Peyer's patch (tissue), 4 donors: ENCODE measurements at regions not wholly inside any gene's neighbourhood (a gene's known extent, or its start where the extent isn't known, plus 50 kb on each side); places are given as distances from the start of the nearest gene placed in this dataset.
A peak's percentile ranks its signal among the peaks of the same experiment; 100 is the strongest.
"Not testable (repeated sequence)": the region's sequence is repeated elsewhere in the genome, so short reads cannot be mapped to it uniquely, and the experiment has no call there.

Experiments used
- DNase-seq, 3 donors: peaks; one replicate each; pipeline ENCODE4 v3.0.0-alpha.2; 2017 to 2019
- H3K27ac ChIP-seq, 4 donors: fragments of 200-600 bp; sonication (generic); one replicate each; pipeline ENCODE4 v1.5.1; 2016 to 2019
- H3K27me3 ChIP-seq, 2 donors: fragments of 200-600 bp; sonication (generic); one replicate each; pipeline ENCODE4 v1.5.1; 2019
- H3K36me3 ChIP-seq, 3 donors: fragments of 200-600 bp; sonication (generic); one replicate each; pipeline ENCODE4 v1.5.1; 2016 to 2019
- H3K4me1 ChIP-seq, 4 donors: fragments of 200-600 bp; sonication (generic); one replicate each; pipeline ENCODE4 v1.5.1; 2016 to 2019
- H3K4me3 ChIP-seq, 4 donors: fragments of 200-600 bp; sonication (generic); 1 replicate in 3 of 4; 2 replicates in 1 of 4; pipeline ENCODE4 v1.5.1; 2016 to 2019; ENCODE audit warnings: mild to moderate bottlenecking in 1 of 4
- H3K9me3 ChIP-seq, 4 donors: fragments of 200-600 bp; sonication (generic); one replicate each; pipeline ENCODE4 v1.5.1; 2016 to 2019; ENCODE audit warnings: mild to moderate bottlenecking in 1 of 4
- CTCF ChIP-seq, 6 experiments: fragments of 450-650 bp in 4 of 6; fragments of 200-600 bp in 2 of 6; sonication (generic) in 1 of 6; IDR thresholded peaks; one replicate each; pipeline ENCODE4 v1.5.1; 2017 to 2019; ENCODE audit warnings: antibody characterized with exemption in 6 of 6, mild to moderate bottlenecking in 3 of 6, moderate library complexity in 1 of 6
- POLR2A ChIP-seq, 2 donors: fragments of 450-650 bp; IDR thresholded peaks; one replicate each; pipeline ENCODE4 v1.5.1; 2017; ENCODE audit warnings: antibody characterized with exemption in 2 of 2, mild to moderate bottlenecking in 2 of 2, moderate library complexity in 2 of 2

GRCh38 chr1:232859216-232859615 is 54.0 kb downstream of the MAP10 start:
- no peaks in the 10 kb centered on the region for H3K4me1 ChIP-seq
- no peak overlapping the region for H3K27ac ChIP-seq
- TF ChIP-seq CTCF (IDR thresholded peaks at IDR 0.05) (no peak), POLR2A (IDR thresholded peaks at IDR 0.05) (no peak)
- H3K9me3 ChIP-seq, result no peaks in the 10 kb centered on the region
- no peak overlapping the region for H3K4me3 ChIP-seq
- no peaks in the 10 kb centered on the region for H3K27me3 ChIP-seq
- H3K36me3 ChIP-seq, result no peaks in the 10 kb centered on the region
- DNase-seq, result no peak

- no peak for TF ChIP-seq CTCF (IDR thresholded peaks at IDR 0.05)
- no peak for TF ChIP-seq POLR2A (IDR thresholded peaks at IDR 0.05)
- H3K27me3 ChIP-seq, result no peaks in the 10 kb centered on the region
- no peaks in the 10 kb centered on the region for H3K4me1 ChIP-seq
- H3K9me3 ChIP-seq, result no peaks in the 10 kb centered on the region
- no peak for DNase-seq
- H3K36me3 ChIP-seq, result no peaks in the 10 kb centered on the region
- no peak overlapping the region for H3K4me3 ChIP-seq
- no peak overlapping the region for H3K27ac ChIP-seq
Observed at GRCh38 chr1:232861107-232861506, 55.9 kb downstream of the MAP10 start.

DNA sequence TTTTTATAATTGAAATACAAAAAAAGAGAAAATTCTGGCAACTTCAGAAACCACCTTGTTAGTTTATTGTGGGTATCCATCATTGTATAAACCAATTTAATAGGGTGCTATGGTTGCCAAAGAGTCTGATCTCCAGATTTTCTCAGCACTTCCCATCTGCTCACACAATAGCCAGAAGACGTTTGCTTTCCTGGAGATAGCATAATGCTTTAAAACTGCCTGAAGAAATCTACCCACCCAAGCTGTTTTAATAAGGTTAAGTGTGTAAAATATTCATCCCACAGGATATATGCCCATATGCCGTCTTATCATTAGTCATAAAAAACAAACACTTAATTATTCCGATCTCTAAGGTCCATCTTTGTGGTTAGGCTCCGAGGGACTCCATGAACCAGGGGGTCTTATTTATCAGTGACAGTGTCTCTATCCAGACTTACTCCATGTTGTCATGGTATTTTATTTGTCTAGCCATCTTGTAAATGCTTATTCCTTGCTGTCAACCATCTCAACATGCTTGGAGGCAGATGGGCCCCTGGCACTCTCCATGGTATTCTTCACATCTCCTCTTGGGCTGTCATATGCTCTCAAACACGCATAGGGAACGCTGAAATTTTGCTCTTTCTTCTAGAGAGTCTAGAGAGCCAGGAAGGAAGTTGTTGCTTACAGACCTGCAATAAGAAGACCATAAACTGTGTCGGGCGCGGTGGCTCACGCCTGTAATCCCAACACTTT is 58.5 kb downstream of the MAP10 start:
- DNase-seq, result no peak
- Histone ChIP-seq H3K4me1 (no peaks in the 10 kb centered on the region), H3K27me3 (no peaks in the 10 kb centered on the region), H3K4me3 (no peak overlapping the region), H3K9me3 (no peaks in the 10 kb centered on the region), H3K36me3 (no peaks in the 10 kb centered on the region), H3K27ac (no peak overlapping the region)
- TF ChIP-seq POLR2A (IDR thresholded peaks at IDR 0.05) (no peak), CTCF (IDR thresholded peaks at IDR 0.05) (no peak)

- no peaks in the 10 kb centered on the region for H3K36me3 ChIP-seq
- no peaks in the 10 kb centered on the region for H3K4me1 ChIP-seq
- H3K9me3 ChIP-seq, result no peaks in the 10 kb centered on the region
- no peak overlapping the region for H3K27ac ChIP-seq
- TF ChIP-seq CTCF (IDR thresholded peaks at IDR 0.05) (no peak), POLR2A (IDR thresholded peaks at IDR 0.05) (no peak)
- no peak overlapping the region for H3K4me3 ChIP-seq
- no peaks in the 10 kb centered on the region for H3K27me3 ChIP-seq
- DNase-seq, result no peak
Observed at GRCh38 chr1:232865102-232865931, 60.1 kb downstream of the MAP10 start.

DNA sequence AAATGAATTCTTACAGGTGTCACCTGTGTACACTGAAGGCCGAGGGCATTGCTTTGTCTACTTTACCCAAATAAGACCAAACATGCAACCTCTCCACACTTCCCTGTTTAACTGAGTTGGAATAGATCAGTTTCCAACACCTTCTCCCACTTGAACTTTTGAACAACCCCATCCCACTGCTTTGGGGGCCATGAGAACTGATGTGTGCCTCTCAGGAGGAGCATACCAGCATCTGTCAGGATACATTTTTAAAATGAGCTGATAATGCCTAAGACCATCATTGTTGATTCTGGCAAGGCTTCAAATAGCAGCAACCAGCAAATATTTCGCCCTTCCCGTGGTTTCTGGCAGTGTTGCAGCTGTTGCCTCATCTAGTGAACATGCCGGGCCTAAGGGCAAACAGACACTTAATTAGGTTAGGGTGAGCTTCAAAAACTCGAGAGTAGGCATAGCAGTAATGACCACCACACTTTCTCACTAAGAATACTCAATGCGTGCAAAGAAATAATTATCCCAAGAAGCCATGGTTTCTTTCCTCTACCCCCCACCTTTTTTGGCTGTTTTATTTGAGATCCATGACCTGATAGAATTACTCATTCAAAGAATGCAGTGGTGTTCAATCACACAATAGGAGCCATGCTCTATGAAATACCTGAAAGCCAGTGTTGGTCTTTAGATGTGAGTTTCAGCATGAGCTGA is 63.7 kb downstream of the MAP10 start:
- no peak for TF ChIP-seq POLR2A (IDR thresholded peaks at IDR 0.05)
- TF ChIP-seq CTCF (IDR thresholded peaks at IDR 0.05), result no peak

GRCh38 chr1:232871291-232871969 is 66.2 kb downstream of the MAP10 start:
- H3K4me1 ChIP-seq, H3K4me3 ChIP-seq, H3K36me3 ChIP-seq, H3K9me3 ChIP-seq, DNase-seq, H3K27me3 ChIP-seq, H3K27ac ChIP-seq: not testable (repeated sequence)

More for the DNA sequence above, 63.7 kb downstream of the MAP10 start:
- Histone ChIP-seq H3K36me3 (no peaks in the 10 kb centered on the region), H3K4me1 (no peaks in the 10 kb centered on the region), H3K27me3 (no peaks in the 10 kb centered on the region), H3K27ac (no peak overlapping the region), H3K4me3 (no peak overlapping the region), H3K9me3 (no peaks in the 10 kb centered on the region)
- peak in 1 of 3 donors; percentile 47 for DNase-seq
